ENCODE measurements at regions not wholly inside any gene's neighbourhood (a gene's known extent, or its start where the extent isn't known, plus 50 kb on each side); places are given as distances from the start of the nearest gene placed in this dataset.
A peak's percentile ranks its signal among the peaks of the same experiment; 100 is the strongest.

DNA sequence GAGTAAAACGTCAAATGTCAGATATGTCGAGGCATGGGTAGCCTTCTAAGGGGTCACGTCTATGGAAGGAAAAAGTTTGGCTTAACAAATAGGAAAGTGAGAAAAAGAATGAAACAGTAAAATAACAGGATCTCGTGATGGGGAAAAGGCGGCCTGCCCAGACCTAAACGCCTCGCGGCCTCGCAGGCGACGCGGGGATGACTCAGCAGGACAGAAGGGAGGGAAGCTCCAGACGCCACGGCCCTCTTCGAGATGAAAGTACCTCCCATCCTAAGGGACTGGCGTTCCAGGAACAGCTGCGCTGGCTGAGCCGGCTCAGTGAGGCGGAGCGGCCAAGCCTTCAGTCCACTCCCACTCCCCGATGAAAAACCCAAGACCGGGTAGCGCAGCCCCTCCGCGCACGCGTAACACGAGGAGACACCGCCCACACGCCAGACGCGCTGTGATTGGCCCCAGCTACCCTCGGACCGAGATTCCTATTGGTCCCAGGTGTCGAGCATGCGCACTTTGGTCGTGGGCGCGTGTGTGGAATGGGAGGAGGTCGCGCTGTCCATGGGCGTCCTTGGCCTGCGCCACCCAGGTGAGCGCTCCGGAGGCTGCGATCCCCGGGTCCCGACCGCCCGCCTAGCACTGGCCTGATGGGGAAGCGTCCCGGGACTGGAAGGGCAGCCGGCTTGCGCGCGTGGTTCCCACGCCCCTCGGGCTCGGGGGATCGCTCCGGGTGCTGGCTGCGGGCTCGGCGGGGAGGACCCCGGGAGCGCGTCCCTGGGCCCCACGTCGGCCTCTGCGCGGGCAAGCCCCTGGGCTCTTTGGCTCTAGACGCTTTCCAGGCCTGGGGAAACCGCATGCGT is 588.5 kb downstream of the MTRR start (continued):
- TF ChIP-seq, protein P1, sequence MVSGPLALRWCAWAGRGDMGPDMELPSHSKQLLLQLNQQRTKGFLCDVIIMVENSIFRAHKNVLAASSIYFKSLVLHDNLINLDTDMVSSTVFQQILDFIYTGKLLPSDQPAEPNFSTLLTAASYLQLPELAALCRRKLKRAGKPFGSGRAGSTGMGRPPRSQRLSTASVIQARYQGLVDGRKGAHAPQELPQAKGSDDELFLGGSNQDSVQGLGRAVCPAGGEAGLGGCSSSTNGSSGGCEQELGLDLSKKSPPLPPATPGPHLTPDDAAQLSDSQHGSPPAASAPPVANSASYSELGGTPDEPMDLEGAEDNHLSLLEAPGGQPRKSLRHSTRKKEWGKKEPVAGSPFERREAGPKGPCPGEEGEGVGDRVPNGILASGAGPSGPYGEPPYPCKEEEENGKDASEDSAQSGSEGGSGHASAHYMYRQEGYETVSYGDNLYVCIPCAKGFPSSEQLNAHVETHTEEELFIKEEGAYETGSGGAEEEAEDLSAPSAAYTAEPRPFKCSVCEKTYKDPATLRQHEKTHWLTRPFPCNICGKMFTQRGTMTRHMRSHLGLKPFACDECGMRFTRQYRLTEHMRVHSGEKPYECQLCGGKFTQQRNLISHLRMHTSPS (CRISPR knock-in tag; IDR thresholded peaks at IDR 0.05; ENCODE audit: low read depth): no peak
- TF ChIP-seq, protein P2, sequence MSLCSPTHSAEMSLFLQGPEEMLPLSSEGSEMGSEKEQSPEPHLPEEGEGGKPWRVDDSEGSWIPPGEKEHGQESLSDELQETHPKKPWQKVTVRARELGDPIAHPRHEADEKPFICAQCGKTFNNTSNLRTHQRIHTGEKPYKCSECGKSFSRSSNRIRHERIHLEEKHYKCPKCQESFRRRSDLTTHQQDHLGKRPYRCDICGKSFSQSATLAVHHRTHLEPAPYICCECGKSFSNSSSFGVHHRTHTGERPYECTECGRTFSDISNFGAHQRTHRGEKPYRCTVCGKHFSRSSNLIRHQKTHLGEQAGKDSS (CRISPR knock-in tag; IDR thresholded peaks at IDR 0.05; ENCODE audit: borderline replicate concordance, low read depth): no peak
- TF ChIP-seq FOXM1 (CRISPR knock-in tag; IDR thresholded peaks at IDR 0.05): no peak
- 0 out of 2 replicates have a peak, but pooled peaks have one; percentile 28 for TF ChIP-seq ZZZ3 (CRISPR knock-in tag; IDR thresholded peaks at IDR 0.05; ENCODE audit: borderline replicate concordance)
- TF ChIP-seq, protein P3, sequence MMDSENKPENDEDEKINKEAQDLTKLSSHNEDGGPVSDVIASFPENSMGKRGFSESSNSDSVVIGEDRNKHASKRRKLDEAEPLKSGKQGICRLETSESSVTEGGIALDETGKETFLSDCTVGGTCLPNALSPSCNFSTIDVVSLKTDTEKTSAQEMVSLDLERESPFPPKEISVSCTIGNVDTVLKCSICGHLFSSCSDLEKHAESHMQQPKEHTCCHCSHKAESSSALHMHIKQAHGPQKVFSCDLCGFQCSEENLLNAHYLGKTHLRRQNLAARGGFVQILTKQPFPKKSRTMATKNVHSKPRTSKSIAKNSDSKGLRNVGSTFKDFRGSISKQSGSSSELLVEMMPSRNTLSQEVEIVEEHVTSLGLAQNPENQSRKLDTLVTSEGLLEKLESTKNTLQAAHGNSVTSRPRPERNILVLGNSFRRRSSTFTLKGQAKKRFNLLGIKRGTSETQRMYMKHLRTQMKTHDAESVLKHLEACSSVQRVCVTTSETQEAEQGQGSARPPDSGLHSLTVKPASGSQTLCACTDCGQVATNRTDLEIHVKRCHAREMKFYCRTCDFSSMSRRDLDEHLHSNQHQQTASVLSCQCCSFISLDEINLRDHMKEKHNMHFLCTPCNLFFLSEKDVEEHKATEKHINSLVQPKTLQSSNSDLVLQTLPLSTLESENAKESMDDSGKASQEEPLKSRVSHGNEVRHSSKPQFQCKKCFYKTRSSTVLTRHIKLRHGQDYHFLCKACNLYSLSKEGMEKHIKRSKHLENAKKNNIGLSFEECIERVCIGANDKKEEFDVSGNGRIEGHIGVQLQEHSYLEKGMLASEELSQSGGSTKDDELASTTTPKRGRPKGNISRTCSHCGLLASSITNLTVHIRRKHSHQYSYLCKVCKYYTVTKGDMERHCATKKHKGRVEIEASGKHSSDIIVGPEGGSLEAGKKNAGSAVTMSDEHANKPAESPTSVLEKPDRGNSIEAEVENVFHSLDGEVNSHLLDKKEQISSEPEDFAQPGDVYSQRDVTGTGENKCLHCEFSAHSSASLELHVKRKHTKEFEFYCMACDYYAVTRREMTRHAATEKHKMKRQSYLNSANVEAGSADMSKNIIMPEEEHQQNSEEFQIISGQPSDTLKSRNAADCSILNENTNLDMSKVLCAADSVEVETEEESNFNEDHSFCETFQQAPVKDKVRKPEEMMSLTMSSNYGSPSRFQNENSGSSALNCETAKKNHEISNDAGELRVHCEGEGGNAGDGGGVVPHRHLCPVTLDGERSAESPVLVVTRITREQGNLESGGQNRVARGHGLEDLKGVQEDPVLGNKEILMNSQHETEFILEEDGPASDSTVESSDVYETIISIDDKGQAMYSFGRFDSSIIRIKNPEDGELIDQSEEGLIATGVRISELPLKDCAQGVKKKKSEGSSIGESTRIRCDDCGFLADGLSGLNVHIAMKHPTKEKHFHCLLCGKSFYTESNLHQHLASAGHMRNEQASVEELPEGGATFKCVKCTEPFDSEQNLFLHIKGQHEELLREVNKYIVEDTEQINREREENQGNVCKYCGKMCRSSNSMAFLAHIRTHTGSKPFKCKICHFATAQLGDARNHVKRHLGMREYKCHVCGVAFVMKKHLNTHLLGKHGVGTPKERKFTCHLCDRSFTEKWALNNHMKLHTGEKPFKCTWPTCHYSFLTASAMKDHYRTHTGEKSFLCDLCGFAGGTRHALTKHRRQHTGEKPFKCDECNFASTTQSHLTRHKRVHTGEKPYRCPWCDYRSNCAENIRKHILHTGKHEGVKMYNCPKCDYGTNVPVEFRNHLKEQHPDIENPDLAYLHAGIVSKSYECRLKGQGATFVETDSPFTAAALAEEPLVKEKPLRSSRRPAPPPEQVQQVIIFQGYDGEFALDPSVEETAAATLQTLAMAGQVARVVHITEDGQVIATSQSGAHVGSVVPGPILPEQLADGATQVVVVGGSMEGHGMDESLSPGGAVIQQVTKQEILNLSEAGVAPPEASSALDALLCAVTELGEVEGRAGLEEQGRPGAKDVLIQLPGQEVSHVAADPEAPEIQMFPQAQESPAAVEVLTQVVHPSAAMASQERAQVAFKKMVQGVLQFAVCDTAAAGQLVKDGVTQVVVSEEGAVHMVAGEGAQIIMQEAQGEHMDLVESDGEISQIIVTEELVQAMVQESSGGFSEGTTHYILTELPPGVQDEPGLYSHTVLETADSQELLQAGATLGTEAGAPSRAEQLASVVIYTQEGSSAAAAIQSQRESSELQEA (CRISPR knock-in tag; IDR thresholded peaks at IDR 0.05; ENCODE audit: not compliant biosample characterization): no peak
- no peak for TF ChIP-seq U2AF1 (optimal IDR thresholded peaks at IDR 0.05; ENCODE audit: low read depth, low read length)
- TF ChIP-seq ZNF891 (CRISPR knock-in tag; IDR thresholded peaks at IDR 0.05): no peak
- TF ChIP-seq, protein P4, sequence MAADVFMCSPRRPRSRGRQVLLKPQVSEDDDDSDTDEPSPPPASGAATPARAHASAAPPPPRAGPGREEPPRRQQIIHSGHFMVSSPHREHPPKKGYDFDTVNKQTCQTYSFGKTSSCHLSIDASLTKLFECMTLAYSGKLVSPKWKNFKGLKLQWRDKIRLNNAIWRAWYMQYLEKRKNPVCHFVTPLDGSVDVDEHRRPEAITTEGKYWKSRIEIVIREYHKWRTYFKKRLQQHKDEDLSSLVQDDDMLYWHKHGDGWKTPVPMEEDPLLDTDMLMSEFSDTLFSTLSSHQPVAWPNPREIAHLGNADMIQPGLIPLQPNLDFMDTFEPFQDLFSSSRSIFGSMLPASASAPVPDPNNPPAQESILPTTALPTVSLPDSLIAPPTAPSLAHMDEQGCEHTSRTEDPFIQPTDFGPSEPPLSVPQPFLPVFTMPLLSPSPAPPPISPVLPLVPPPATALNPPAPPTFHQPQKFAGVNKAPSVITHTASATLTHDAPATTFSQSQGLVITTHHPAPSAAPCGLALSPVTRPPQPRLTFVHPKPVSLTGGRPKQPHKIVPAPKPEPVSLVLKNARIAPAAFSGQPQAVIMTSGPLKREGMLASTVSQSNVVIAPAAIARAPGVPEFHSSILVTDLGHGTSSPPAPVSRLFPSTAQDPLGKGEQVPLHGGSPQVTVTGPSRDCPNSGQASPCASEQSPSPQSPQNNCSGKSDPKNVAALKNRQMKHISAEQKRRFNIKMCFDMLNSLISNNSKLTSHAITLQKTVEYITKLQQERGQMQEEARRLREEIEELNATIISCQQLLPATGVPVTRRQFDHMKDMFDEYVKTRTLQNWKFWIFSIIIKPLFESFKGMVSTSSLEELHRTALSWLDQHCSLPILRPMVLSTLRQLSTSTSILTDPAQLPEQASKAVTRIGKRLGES (CRISPR knock-in tag; IDR thresholded peaks at IDR 0.05; ENCODE audit: borderline replicate concordance): no peak
- TF ChIP-seq ZNF549 (CRISPR knock-in tag; IDR thresholded peaks at IDR 0.05): no peak
- peak; percentile 31; the same call in 1 of the 2 replicates for TF ChIP-seq POGZ (CRISPR knock-in tag; IDR thresholded peaks at IDR 0.05)
- no peak for TF ChIP-seq RBM22 (optimal IDR thresholded peaks at IDR 0.05; ENCODE audit: low read length)
- TF ChIP-seq IKZF4 (CRISPR knock-in tag; IDR thresholded peaks at IDR 0.05; ENCODE audit: borderline replicate concordance, low read depth, not compliant biosample characterization): no peak
- TF ChIP-seq ZNF563 (CRISPR knock-in tag; IDR thresholded peaks at IDR 0.05): no peak; the same call in 1 of the 2 replicates
- TF ChIP-seq ZNF556 (CRISPR knock-in tag; IDR thresholded peaks at IDR 0.05; ENCODE audit: borderline replicate concordance): no peak; the same call in 1 of the 2 replicates
